ENCODE measurements at regions not wholly inside any gene's neighbourhood (a gene's known extent, or its start where the extent isn't known, plus 50 kb on each side); places are given as distances from the start of the nearest gene placed in this dataset.

DNA sequence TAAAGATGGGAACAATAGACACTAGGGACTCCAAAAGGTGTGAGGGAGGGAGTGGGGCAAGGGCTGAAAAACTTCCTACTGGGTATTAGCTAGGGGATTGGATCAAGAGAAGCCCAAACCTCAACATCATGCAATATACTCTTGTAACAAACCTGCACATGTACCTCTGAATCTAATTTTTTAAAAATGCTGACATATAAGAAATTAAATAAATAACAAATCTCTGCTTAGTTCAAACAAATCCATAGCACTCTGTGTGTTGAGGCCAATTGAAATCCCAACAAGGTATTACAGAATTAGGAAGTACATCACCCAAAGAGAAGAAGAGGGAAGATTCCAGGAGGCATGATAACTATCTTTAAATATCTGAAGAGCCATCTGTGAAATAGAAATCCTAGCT is 55.4 kb upstream of the CDH20 start:
- Histone ChIP-seq H3K23ac (ENCODE audit: low read length) (no peak overlapping the region), H3K9ac (ENCODE audit: low read length) (no peak overlapping the region), H3K9me3 (ENCODE audit: insufficient read depth, low read depth, low read length) (peaks cover 2% of the 10 kb centered on the region), H2BK12ac (ENCODE audit: low read length) (no peak overlapping the region), H3K18ac (ENCODE audit: low read length) (no peak overlapping the region), H3K79me1 (ENCODE audit: low read length) (no peaks in the 10 kb centered on the region), H4K8ac (ENCODE audit: low read depth, low read length) (no peak overlapping the region), H3K4me3 (ENCODE audit: low read depth, low read length) (no peak overlapping the region), H3K14ac (ENCODE audit: low read length) (no peak overlapping the region), H3K27me3 (ENCODE audit: insufficient read depth, low read length) (no peaks in the 10 kb centered on the region), H4K12ac (ENCODE audit: low read depth, low read length) (no peak overlapping the region), H3K4ac (ENCODE audit: low read depth, low read length) (no peak overlapping the region), H3K4me2 (ENCODE audit: low read length) (no peak overlapping the region), H2BK5ac (ENCODE audit: low read depth, low read length, poor library complexity) (no peak overlapping the region), H2AK5ac (ENCODE audit: low read length) (no peak overlapping the region), H4K91ac (ENCODE audit: low read depth, low read length) (no peak overlapping the region), H3K79me2 (ENCODE audit: control insufficient read depth, insufficient read depth, low read length, poor library complexity) (no peaks in the 10 kb centered on the region), H3K4me1 (ENCODE audit: control insufficient read depth in 1 of 2, insufficient read depth in 2 of 2, low read length in 2 of 2) (peaks cover 0 to 2% of the 10 kb centered on the region in 2 experiments), H3K36me3 (ENCODE audit: control insufficient read depth in 1 of 2, insufficient read depth in 2 of 2, low read length in 2 of 2) (no peaks in the 10 kb centered on the region), H3K27ac (ENCODE audit: low read depth, low read length) (no peak overlapping the region), H2AFZ (ENCODE audit: insufficient read depth, low read length, poor library complexity) (no peak overlapping the region), H2BK120ac (ENCODE audit: insufficient read depth, low read length, poor library complexity) (no peak overlapping the region)
- DNase-seq = no peak

DNA sequence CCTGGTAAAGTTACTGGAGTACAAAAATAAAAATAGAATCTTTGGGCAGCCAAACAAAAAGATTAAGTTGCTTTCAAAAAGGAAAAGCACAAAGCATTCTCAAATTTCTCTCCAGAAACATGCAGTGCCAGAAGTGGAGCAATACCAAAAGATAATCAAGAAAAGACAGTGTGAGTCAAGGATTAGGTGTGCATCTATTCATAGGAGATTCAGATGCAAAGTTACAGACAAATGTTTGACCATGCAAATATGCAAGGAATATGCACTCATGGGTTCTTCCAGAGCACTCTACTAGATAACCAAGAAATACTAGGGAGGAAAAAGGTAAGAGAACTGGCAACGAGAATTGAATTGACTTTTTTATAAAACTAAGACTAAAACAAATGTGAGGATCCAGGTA is 51.8 kb upstream of the CDH20 start:
- Histone ChIP-seq H3K27me3 (ENCODE audit: insufficient read depth, low read length) (no peaks in the 10 kb centered on the region), H3K4ac (ENCODE audit: low read depth, low read length) (no peak overlapping the region), H4K12ac (ENCODE audit: low read depth, low read length) (no peak overlapping the region), H3K23ac (ENCODE audit: low read length) (no peak overlapping the region), H3K4me1 (ENCODE audit: control insufficient read depth in 1 of 2, insufficient read depth in 2 of 2, low read length in 2 of 2) (no peaks in the 10 kb centered on the region), H4K8ac (ENCODE audit: low read depth, low read length) (no peak overlapping the region), H3K18ac (ENCODE audit: low read length) (no peak overlapping the region), H2BK5ac (ENCODE audit: low read depth, low read length, poor library complexity) (no peak overlapping the region), H3K79me2 (ENCODE audit: control insufficient read depth, insufficient read depth, low read length, poor library complexity) (no peaks in the 10 kb centered on the region), H2AK5ac (ENCODE audit: low read length) (no peak overlapping the region), H2AFZ (ENCODE audit: insufficient read depth, low read length, poor library complexity) (no peak overlapping the region), H2BK12ac (ENCODE audit: low read length) (no peak overlapping the region), H2BK120ac (ENCODE audit: insufficient read depth, low read length, poor library complexity) (no peak overlapping the region), H4K91ac (ENCODE audit: low read depth, low read length) (no peak overlapping the region), H3K4me3 (ENCODE audit: low read depth, low read length) (no peak overlapping the region), H3K36me3 (ENCODE audit: control insufficient read depth in 1 of 2, insufficient read depth in 2 of 2, low read length in 2 of 2) (no peaks in the 10 kb centered on the region), H3K14ac (ENCODE audit: low read length) (no peak overlapping the region), H3K4me2 (ENCODE audit: low read length) (no peak overlapping the region), H3K9ac (ENCODE audit: low read length) (no peak overlapping the region), H3K9me3 (ENCODE audit: insufficient read depth, low read depth, low read length) (peaks cover 2% of the 10 kb centered on the region), H3K79me1 (ENCODE audit: low read length) (no peaks in the 10 kb centered on the region), H3K27ac (ENCODE audit: low read depth, low read length) (no peak overlapping the region)
- DNase-seq = peak; percentile 11 to 63
- WGBS (ENCODE audit: extremely low coverage, insufficient coverage, insufficient read length) = no CpG with 5 or more reads among the region's 1 CpG

DNA sequence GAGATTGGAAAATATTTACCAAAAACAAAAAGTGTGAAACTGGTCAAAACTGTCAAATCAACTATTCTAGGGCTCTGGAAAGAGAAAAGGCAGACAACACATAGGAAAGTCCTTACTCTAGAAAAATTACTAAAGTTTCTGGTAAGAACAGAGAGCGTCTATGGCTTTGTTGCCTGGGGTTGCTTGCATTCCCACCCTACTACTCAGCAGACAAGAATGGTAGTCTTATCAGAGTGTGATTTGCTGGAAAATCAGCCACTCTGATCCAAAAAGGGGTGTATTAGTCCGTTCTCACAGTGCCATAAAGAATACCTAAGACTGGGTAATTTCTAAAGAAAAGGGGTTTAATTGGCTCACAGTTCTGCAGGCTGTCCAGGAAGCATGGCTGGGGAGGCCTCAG is 50.3 kb upstream of the CDH20 start:
- Histone ChIP-seq H3K18ac (ENCODE audit: low read length) (no peak overlapping the region), H3K23ac (ENCODE audit: low read length) (no peak overlapping the region), H2AK5ac (ENCODE audit: low read length) (no peak overlapping the region), H3K4me2 (ENCODE audit: low read length) (no peak overlapping the region), H2BK5ac (ENCODE audit: low read depth, low read length, poor library complexity) (no peak overlapping the region), H4K8ac (ENCODE audit: low read depth, low read length) (no peak overlapping the region), H3K14ac (ENCODE audit: low read length) (no peak overlapping the region), H4K12ac (ENCODE audit: low read depth, low read length) (no peak overlapping the region), H3K27ac (ENCODE audit: low read depth, low read length) (no peak overlapping the region), H3K79me1 (ENCODE audit: low read length) (no peaks in the 10 kb centered on the region), H3K79me2 (ENCODE audit: control insufficient read depth, insufficient read depth, low read length, poor library complexity) (no peaks in the 10 kb centered on the region), H3K27me3 (ENCODE audit: insufficient read depth, low read length) (no peaks in the 10 kb centered on the region), H2BK120ac (ENCODE audit: insufficient read depth, low read length, poor library complexity) (peak overlapping the region; percentile 65), H4K91ac (ENCODE audit: low read depth, low read length) (peak overlapping the region; percentile 19), H3K4ac (ENCODE audit: low read depth, low read length) (no peak overlapping the region), H3K9me3 (ENCODE audit: insufficient read depth, low read depth, low read length) (peaks cover 2% of the 10 kb centered on the region), H3K4me3 (ENCODE audit: low read depth, low read length) (no peak overlapping the region), H3K4me1 (ENCODE audit: control insufficient read depth in 1 of 2, insufficient read depth in 2 of 2, low read length in 2 of 2) (peaks cover 0 to 3% of the 10 kb centered on the region in 2 experiments), H2AFZ (ENCODE audit: insufficient read depth, low read length, poor library complexity) (no peak overlapping the region), H2BK12ac (ENCODE audit: low read length) (no peak overlapping the region), H3K9ac (ENCODE audit: low read length) (no peak overlapping the region), H3K36me3 (ENCODE audit: control insufficient read depth in 1 of 2, insufficient read depth in 2 of 2, low read length in 2 of 2) (no peaks in the 10 kb centered on the region)
- WGBS (ENCODE audit: extremely low coverage, insufficient coverage, insufficient read length) = no CpG with 5 or more reads among the region's 2 CpGs
- DNase-seq = peak; percentile 54 to 70
